B cell (primary cell): ENCODE measurements at regions not wholly inside any gene's neighbourhood (a gene's known extent, or its start where the extent isn't known, plus 50 kb on each side); places are given as distances from the start of the nearest gene placed in this dataset.

Experiments
- CTCF ChIP-seq: fragments of 200-600 bp; IDR thresholded peaks from one replicate; pipeline ENCODE4 v1.8.0; 2022; ENCODE audit warnings: antibody characterized with exemption, mild to moderate bottlenecking
- EZH2 ChIP-seq: IDR thresholded peaks from 2 replicates; pipeline ENCODE4 v1.6.1; 2012; ENCODE audit warnings: borderline replicate concordance, low read depth, mild to moderate bottlenecking, moderate library complexity, low read length; ENCODE audit not compliant: insufficient read depth, poor library complexity, severe bottlenecking

- TF ChIP-seq CTCF (peak; percentile 76), EZH2 (no peak)
These were observed 500.0 kb downstream of the DIRAS2 start for GRCh38 chr9:90142580-90142979.
